H1 (cell line): ENCODE measurements at regions not wholly inside any gene's neighbourhood (a gene's known extent, or its start where the extent isn't known, plus 50 kb on each side); places are given as distances from the start of the nearest gene placed in this dataset.
"Not testable (repeated sequence)": the region's sequence is repeated elsewhere in the genome, so short reads cannot be mapped to it uniquely, and the experiment has no call there.

Experiments
- CTCF ChIA-PET: fragments of 300-600 bp; sonication (Branson Sonifier 250); formaldehyde crosslinking; loops from one replicate; lab custom pipeline; 2021; ENCODE audit not compliant: partially characterized antibody; lab: Charles Lee
- POLR2A ChIA-PET: fragments of 300-600 bp; sonication (Branson Sonifier 250); formaldehyde crosslinking; loops from one replicate; lab custom pipeline; 2021; ENCODE audit warnings: inconsistent platforms; ENCODE audit not compliant: partially characterized antibody; lab: Charles Lee
- DNase-seq, 2 experiments: peaks; one replicate each; pipeline versions ENCODE4 v3.0.0 to v3.0.0-alpha.2; 2010 to 2022; ENCODE audit warnings: low spot score in 2 of 2, low read depth in 1 of 2, mixed read lengths in 1 of 2
- FAIRE-seq: peaks from 2 replicates; lab custom pipeline; 2011; peaks lifted over from hg19 to GRCh38; lab: Jason Lieb, UNC
- H2AFZ ChIP-seq: 2 replicates; pipeline ENCODE4 v1.8.1; 2012; ENCODE audit warnings: low read length, inconsistent platforms
- H2AK5ac ChIP-seq: 2 replicates; pipeline ENCODE4 v1.6.1; 2013; ENCODE audit warnings: low read depth, low read length
- H2BK120ac ChIP-seq: replicated peaks from 2 replicates; pipeline ENCODE3; 2013; ENCODE audit warnings: low read depth, low read length, inconsistent platforms
- H2BK12ac ChIP-seq: 2 replicates; pipeline ENCODE4 v1.6.1; 2013; ENCODE audit warnings: low read depth, low read length
- H2BK15ac ChIP-seq: 2 replicates; pipeline ENCODE4 v1.6.1; 2013; ENCODE audit warnings: low read length
- H2BK20ac ChIP-seq: 2 replicates; pipeline ENCODE4 v1.6.1; 2013; ENCODE audit warnings: low read length
- H2BK5ac ChIP-seq: 2 replicates; pipeline ENCODE4 v1.6.1; 2013; ENCODE audit warnings: low read depth, low read length
- H3K14ac ChIP-seq: 2 replicates; pipeline ENCODE4 v1.6.1; 2013; ENCODE audit warnings: inconsistent platforms; ENCODE audit not compliant: insufficient read length
- H3K18ac ChIP-seq: 2 replicates; pipeline ENCODE4 v1.6.1; 2013; ENCODE audit warnings: low read length; ENCODE audit errors: extremely low read depth
- H3K23ac ChIP-seq: 2 replicates; pipeline ENCODE4 v1.6.1; 2013; ENCODE audit warnings: inconsistent platforms; ENCODE audit not compliant: insufficient read length
- H3K23me2 ChIP-seq: 2 replicates; pipeline ENCODE4 v1.6.1; 2013; ENCODE audit warnings: low read depth, low read length
- H3K27ac ChIP-seq: 2 replicates; pipeline ENCODE4 v1.6.1; 2011; ENCODE audit warnings: low read depth, low read length, inconsistent platforms
- H3K27me3 ChIP-seq, 4 experiments: replicated peaks in 1 of 4; 1 replicate in 1 of 4; 2 replicates in 3 of 4; pipeline versions ENCODE4 v1.6.1 to v1.8.1; 2011 to 2013; ENCODE audit warnings: low read length in 3 of 4, mild to moderate bottlenecking in 3 of 4, inconsistent platforms in 2 of 4, mixed read lengths in 2 of 4, moderate library complexity in 1 of 4; ENCODE audit not compliant: control insufficient read depth in 3 of 4, insufficient read depth in 3 of 4; ENCODE audit errors: extremely low read depth in 1 of 4
- H3K36me3 ChIP-seq, 4 experiments: 2 replicates each; pipeline versions ENCODE4 v1.6.1 to v1.8.1; 2011 to 2013; ENCODE audit warnings: mild to moderate bottlenecking in 4 of 4, low read length in 3 of 4, moderate library complexity in 2 of 4, control low read depth in 1 of 4, inconsistent platforms in 1 of 4; ENCODE audit not compliant: insufficient read depth in 4 of 4, control insufficient read depth in 2 of 4
- H3K4ac ChIP-seq: replicated peaks from 2 replicates; pipeline ENCODE3; 2013; ENCODE audit warnings: low read length, low read depth, mixed read lengths, inconsistent platforms; ENCODE audit not compliant: insufficient read length
- H3K4me1 ChIP-seq, 4 experiments: replicated peaks in 1 of 4; 1 replicate in 1 of 4; 2 replicates in 3 of 4; pipeline versions ENCODE4 v1.6.1 to v1.8.1; 2011 to 2013; ENCODE audit warnings: low read length in 3 of 4, inconsistent platforms in 2 of 4, mixed read lengths in 1 of 4; ENCODE audit not compliant: insufficient read depth in 4 of 4, control insufficient read depth in 3 of 4
- H3K4me2 ChIP-seq, 2 experiments: 2 replicates each; pipeline versions ENCODE4 v1.6.1 to v1.8.1; 2011 to 2013; ENCODE audit warnings: low read depth in 2 of 2, low read length in 2 of 2, control low read depth in 1 of 2, inconsistent platforms in 1 of 2, mild to moderate bottlenecking in 1 of 2; ENCODE audit not compliant: insufficient read depth in 1 of 2
- H3K4me3 ChIP-seq, 4 experiments: fragments of 200-600, 300-600 bp in 1 of 4; sonication (generic), shearing (Covaris generic), sonication (Bioruptor Twin) in 1 of 4; 2 replicates each; pipeline versions ENCODE4 v1.5.1 to v1.8.1; 2011 to 2016; ENCODE audit warnings: low read length in 4 of 4, low read depth in 3 of 4, control low read depth in 2 of 4, inconsistent platforms in 2 of 4, mild to moderate bottlenecking in 2 of 4, mixed read lengths in 1 of 4, moderate library complexity in 1 of 4; ENCODE audit not compliant: insufficient read depth in 2 of 4; ENCODE audit errors: extremely low read depth in 1 of 4
- H3K56ac ChIP-seq: replicated peaks from 2 replicates; pipeline ENCODE3; 2013; ENCODE audit warnings: low read depth, mild to moderate bottlenecking, mixed read lengths, low read length, inconsistent platforms; ENCODE audit not compliant: insufficient read length
- H3K79me1 ChIP-seq: 2 replicates; pipeline ENCODE4 v1.6.1; 2013; ENCODE audit warnings: low read depth, low read length, control low read depth
- H3K79me2 ChIP-seq, 2 experiments: 2 replicates each; pipeline versions ENCODE4 v1.6.1 to v1.8.1; 2012 to 2013; ENCODE audit warnings: low read length in 2 of 2, mild to moderate bottlenecking in 2 of 2, inconsistent platforms in 1 of 2; ENCODE audit not compliant: insufficient read depth in 2 of 2, control insufficient read depth in 1 of 2
- H3K9ac ChIP-seq, 4 experiments: replicated peaks in 1 of 4; 1 replicate in 1 of 4; 2 replicates in 3 of 4; pipeline versions ENCODE4 v1.6.1 to v1.8.1; 2011 to 2013; ENCODE audit warnings: low read depth in 3 of 4, low read length in 3 of 4, control low read depth in 2 of 4, mild to moderate bottlenecking in 2 of 4, moderate library complexity in 2 of 4, inconsistent platforms in 1 of 4; ENCODE audit errors: extremely low read depth in 1 of 4
- H3K9me3 ChIP-seq, 2 experiments: 2 replicates each; pipeline versions ENCODE4 v1.6.1 to v1.8.1; 2012 to 2013; ENCODE audit warnings: mild to moderate bottlenecking in 2 of 2, moderate library complexity in 2 of 2, control low read depth in 1 of 2, inconsistent platforms in 1 of 2, low read depth in 1 of 2, low read length in 1 of 2, mixed read lengths in 1 of 2; ENCODE audit not compliant: insufficient read depth in 2 of 2
- H4K20me1 ChIP-seq, 2 experiments: replicated peaks in 1 of 2; 2 replicates each; pipeline versions ENCODE3 to v1.8.1; 2011 to 2013; ENCODE audit warnings: inconsistent platforms in 2 of 2, low read length in 2 of 2, mild to moderate bottlenecking in 1 of 2; ENCODE audit not compliant: insufficient read depth in 2 of 2, control insufficient read depth in 1 of 2
- H4K5ac ChIP-seq: 2 replicates; pipeline ENCODE4 v1.6.1; 2013; ENCODE audit warnings: low read length, low read depth, mixed read lengths, inconsistent platforms; ENCODE audit not compliant: insufficient read length
- H4K8ac ChIP-seq: 2 replicates; pipeline ENCODE4 v1.8.0; 2013; ENCODE audit warnings: mild to moderate bottlenecking, moderate library complexity, low read length, inconsistent platforms; ENCODE audit not compliant: insufficient read depth; ENCODE audit errors: extremely low read depth
- H4K91ac ChIP-seq: replicated peaks from 2 replicates; pipeline ENCODE3; 2013; ENCODE audit warnings: low read length, mixed read lengths, inconsistent platforms; ENCODE audit not compliant: insufficient read length
- WGBS, 2 experiments: shearing (Covaris generic) in 1 of 2; methylation state at CpG; one replicate each; pipeline versions ENCODE4 v1.1.6 to v1.1.7; 2013 to 2015; ENCODE audit warnings: low lambda C conversion rate in 2 of 2, mixed read lengths in 2 of 2, inconsistent platforms in 1 of 2, low coverage in 1 of 2, missing lambda C conversion rate in 1 of 2; ENCODE audit not compliant: insufficient replicate concordance in 2 of 2, insufficient coverage in 1 of 2, insufficient read length in 1 of 2; ENCODE audit errors: extremely low coverage in 1 of 2, missing lambda C conversion rate in 1 of 2; 5-methylcytosine and 5-hydroxymethylcytosine counted together

DNA sequence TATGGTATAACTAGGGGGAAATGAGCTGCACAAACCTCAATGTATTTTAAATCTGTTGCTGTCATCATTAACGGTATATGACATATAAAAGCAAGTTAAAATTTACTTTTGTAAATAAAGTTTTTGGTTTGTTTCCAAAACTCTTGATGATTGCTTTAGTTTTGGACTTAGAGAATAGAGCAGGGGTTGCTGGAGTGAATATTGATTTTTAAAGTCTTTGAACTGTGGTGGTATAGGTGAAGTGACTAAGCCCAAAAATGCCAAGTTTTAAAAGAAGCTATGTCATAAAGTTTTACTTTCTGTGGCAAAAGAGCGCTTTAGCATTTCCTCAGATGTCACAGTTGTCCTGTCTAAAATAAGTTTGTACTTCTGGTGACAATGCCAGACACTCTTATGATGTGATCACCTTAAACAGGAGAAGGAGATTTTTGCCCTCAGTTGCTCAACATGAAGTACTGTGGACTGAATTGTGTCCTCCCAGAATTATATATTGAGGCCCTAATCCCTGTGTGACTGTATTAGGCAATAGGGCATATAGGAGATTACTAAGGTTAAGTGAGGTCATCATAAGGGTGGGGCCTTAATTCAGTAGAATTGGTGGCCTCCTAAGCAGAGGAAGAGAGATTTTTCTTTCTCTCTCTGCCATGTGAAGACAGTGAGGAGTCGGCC, 175.2 kb upstream of the PLGLB1 start:
- H2AFZ ChIP-seq, H4K5ac ChIP-seq, H3K56ac ChIP-seq, POLR2A ChIA-PET, H4K91ac ChIP-seq, H2BK120ac ChIP-seq, H3K4me2 ChIP-seq, FAIRE-seq, H3K27ac ChIP-seq, H3K36me3 ChIP-seq, H2BK5ac ChIP-seq, H3K4me1 ChIP-seq, H3K4me3 ChIP-seq, H4K20me1 ChIP-seq, H4K8ac ChIP-seq, H3K14ac ChIP-seq, DNase-seq, H3K79me2 ChIP-seq, H3K4ac ChIP-seq, H3K79me1 ChIP-seq, H3K23me2 ChIP-seq, H3K27me3 ChIP-seq, H2AK5ac ChIP-seq, H3K9me3 ChIP-seq, H2BK15ac ChIP-seq, H2BK12ac ChIP-seq, H2BK20ac ChIP-seq, H3K23ac ChIP-seq, H3K18ac ChIP-seq, CTCF ChIA-PET, H3K9ac ChIP-seq: not testable (repeated sequence)
- 83% methylated on average over 1 of the region's 3 CpGs; no CpG with 5 or more reads in 1 of the 2 experiments for WGBS, 2 experiments

DNA sequence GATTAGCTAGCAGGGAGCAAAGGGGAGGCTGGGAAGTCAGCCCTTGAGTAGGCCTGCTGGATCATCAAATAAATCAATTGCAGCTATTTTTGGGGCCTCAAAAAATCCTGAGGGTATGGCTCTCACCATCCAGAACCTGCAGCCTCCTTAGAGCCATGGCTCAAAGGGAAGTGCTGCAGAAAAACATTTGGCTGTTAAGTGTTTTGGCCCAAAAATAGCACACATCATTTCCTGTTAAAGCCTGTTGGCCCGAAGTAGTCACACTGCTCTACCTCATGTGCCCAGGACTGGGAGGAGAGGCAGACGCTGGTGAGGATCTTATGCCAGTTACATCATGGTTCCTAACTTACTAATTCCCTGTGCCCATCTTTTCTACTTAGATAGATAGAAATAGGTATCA, 176.8 kb upstream of the PLGLB1 start:
- H3K4me1 ChIP-seq, H3K36me3 ChIP-seq, POLR2A ChIA-PET, H3K56ac ChIP-seq, CTCF ChIA-PET, FAIRE-seq, H4K5ac ChIP-seq, H4K91ac ChIP-seq, H3K4ac ChIP-seq, H3K27me3 ChIP-seq, H3K23me2 ChIP-seq, H3K18ac ChIP-seq, DNase-seq, H3K14ac ChIP-seq, H3K27ac ChIP-seq, H3K4me3 ChIP-seq, H2BK120ac ChIP-seq, H2AFZ ChIP-seq, H2AK5ac ChIP-seq, H4K8ac ChIP-seq, H3K9ac ChIP-seq, H2BK12ac ChIP-seq, H3K23ac ChIP-seq, H3K4me2 ChIP-seq, H2BK5ac ChIP-seq, H4K20me1 ChIP-seq, H2BK20ac ChIP-seq, H3K79me1 ChIP-seq, H2BK15ac ChIP-seq, H3K9me3 ChIP-seq, H3K79me2 ChIP-seq: not testable (repeated sequence)
- WGBS, 2 experiments = 85% methylated on average over 2 of the region's 2 CpGs; no CpG with 5 or more reads in 1 of the 2 experiments
